Esophagus squamous epithelium (tissue), 5 donors: ENCODE measurements at regions not wholly inside any gene's neighbourhood (a gene's known extent, or its start where the extent isn't known, plus 50 kb on each side); places are given as distances from the start of the nearest gene placed in this dataset.
"Not testable (repeated sequence)": the region's sequence is repeated elsewhere in the genome, so short reads cannot be mapped to it uniquely, and the experiment has no call there.

Experiments used
- DNase-seq: peaks from one replicate; lab custom pipeline; 2025; lab: John Stamatoyannopoulos, UW
- H3K27ac ChIP-seq, 4 donors: fragments of 200-600 bp; sonication (generic); one replicate each; pipeline ENCODE4 v1.5.1; 2016 to 2019; ENCODE audit warnings: mild to moderate bottlenecking in 1 of 4
- H3K27me3 ChIP-seq, 4 donors: fragments of 200-600 bp; sonication (generic); 1 replicate in 3 of 4; 2 replicates in 1 of 4; pipeline versions ENCODE4 v1.5.1 to v1.6.0; 2017 to 2021; ENCODE audit warnings: antibody characterized with exemption in 1 of 4
- H3K36me3 ChIP-seq, 3 donors: fragments of 200-600 bp; sonication (generic); one replicate each; pipeline ENCODE4 v1.5.1; 2016 to 2019
- H3K4me1 ChIP-seq, 3 donors: fragments of 200-600 bp; sonication (generic); one replicate each; pipeline ENCODE4 v1.5.1; 2017 to 2019
- H3K4me3 ChIP-seq, 4 donors: fragments of 200-600 bp; sonication (generic); 1 replicate in 3 of 4; 2 replicates in 1 of 4; pipeline ENCODE4 v1.5.1; 2016 to 2019; ENCODE audit warnings: mild to moderate bottlenecking in 2 of 4, moderate library complexity in 1 of 4
- H3K9me3 ChIP-seq, 3 donors: fragments of 200-600 bp; sonication (generic); one replicate each; pipeline ENCODE4 v1.5.1; 2016 to 2019
- CTCF ChIP-seq, 6 experiments: fragments of 450-650 bp in 4 of 6; fragments of 200-600 bp in 2 of 6; sonication (generic) in 2 of 6; IDR thresholded peaks; one replicate each; pipeline ENCODE4 v1.5.1; 2016 to 2019; ENCODE audit warnings: antibody characterized with exemption in 6 of 6, mild to moderate bottlenecking in 4 of 6, moderate library complexity in 4 of 6
- POLR2A ChIP-seq, 4 donors: fragments of 450-650 bp; IDR thresholded peaks; one replicate each; pipeline ENCODE4 v1.6.1; 2017; ENCODE audit warnings: antibody characterized with exemption in 4 of 4, mild to moderate bottlenecking in 4 of 4, moderate library complexity in 3 of 4
- WGBS, 2 donors: methylation state at CpG; one replicate each; pipeline ENCODE4 v1.1.5; 2018; 5-methylcytosine and 5-hydroxymethylcytosine counted together
- intact Hi-C: fragments of 100-400 bp; cut with DNase I; formaldehyde crosslinking; loops from one replicate; pipeline ENCODE4 v1.15.0; 2022
- donor health status: DM: yes; HTN: yes; CAD: no.

- H3K27ac ChIP-seq, result no peak overlapping the region
- no peaks in the 10 kb centered on the region for H3K27me3 ChIP-seq
- no peak overlapping the region for H3K4me3 ChIP-seq
- WGBS, 2 donors, result 75 to 82% methylated on average over 3 of the region's 3 CpGs
- H3K4me1 ChIP-seq, result no peaks in the 10 kb centered on the region
- H3K9me3 ChIP-seq, result no peaks in the 10 kb centered on the region
- TF ChIP-seq CTCF (IDR thresholded peaks at IDR 0.05), result no peak
- no peak for DNase-seq
- intact Hi-C loops, result no loop called here
- H3K36me3 ChIP-seq, result no peaks in the 10 kb centered on the region
Measured at GRCh38 chr14:82915381-82915780, 1381.7 kb upstream of the SEL1L start.

- Histone ChIP-seq H3K9me3 (no peaks in the 10 kb centered on the region), H3K27me3 (no peaks in the 10 kb centered on the region), H3K36me3 (no peaks in the 10 kb centered on the region), H3K27ac (no peak overlapping the region), H3K4me1 (no peaks in the 10 kb centered on the region), H3K4me3 (no peak overlapping the region)
- intact Hi-C loops, result no loop called here
- TF ChIP-seq POLR2A (IDR thresholded peaks at IDR 0.05), result no peak
- TF ChIP-seq CTCF (IDR thresholded peaks at IDR 0.05), result no peak
- WGBS, 2 donors, result 77 to 80% methylated on average over 1 of the region's 1 CpG
- DNase-seq, result no peak
Measured at GRCh38 chr14:82935691-82936090, 1402.0 kb upstream of the SEL1L start.

GRCh38 chr14:82951171-82951570 is 1417.5 kb upstream of the SEL1L start:
- no peaks in the 10 kb centered on the region for H3K27me3 ChIP-seq
- no peak for DNase-seq
- intact Hi-C loops, result no loop called here
- no peaks in the 10 kb centered on the region for H3K36me3 ChIP-seq
- TF ChIP-seq CTCF (IDR thresholded peaks at IDR 0.05) (no peak), POLR2A (IDR thresholded peaks at IDR 0.05) (no peak)
- no peaks in the 10 kb centered on the region for H3K9me3 ChIP-seq
- H3K4me3 ChIP-seq, result no peak overlapping the region
- no peak overlapping the region for H3K27ac ChIP-seq
- no peaks in the 10 kb centered on the region for H3K4me1 ChIP-seq

GRCh38 chr14:82963756-82964155 is 1430.1 kb upstream of the SEL1L start:
- Histone ChIP-seq H3K4me3 (no peak overlapping the region), H3K27ac (no peak overlapping the region), H3K9me3 (no peaks in the 10 kb centered on the region), H3K4me1 (no peaks in the 10 kb centered on the region), H3K36me3 (no peaks in the 10 kb centered on the region), H3K27me3 (no peaks in the 10 kb centered on the region)
- no peak for DNase-seq
- no peak for TF ChIP-seq POLR2A (IDR thresholded peaks at IDR 0.05)
- TF ChIP-seq CTCF (IDR thresholded peaks at IDR 0.05), result no peak
- 79 to 89% methylated on average over 2 of the region's 2 CpGs for WGBS, 2 donors
- intact Hi-C loops, result no loop called here

- no peaks in the 10 kb centered on the region for H3K27me3 ChIP-seq
- H3K9me3 ChIP-seq, result no peaks in the 10 kb centered on the region
- 71 to 79% methylated on average over 5 of the region's 5 CpGs for WGBS, 2 donors
- H3K4me1 ChIP-seq, result no peaks in the 10 kb centered on the region
- no peaks in the 10 kb centered on the region for H3K36me3 ChIP-seq
- H3K27ac ChIP-seq, result no peak overlapping the region
- no peak for DNase-seq
- TF ChIP-seq CTCF (IDR thresholded peaks at IDR 0.05) (no peak), POLR2A (IDR thresholded peaks at IDR 0.05) (no peak)
- H3K4me3 ChIP-seq, result no peak overlapping the region
- intact Hi-C loops, result no loop called here
Measured at GRCh38 chr14:82987502-82988124, 1454.0 kb upstream of the SEL1L start.

GRCh38 chr14:82994547-82994946 is 1460.9 kb upstream of the SEL1L start:
- 86 to 90% methylated on average over 8 of the region's 8 CpGs for WGBS, 2 donors
- H3K36me3 ChIP-seq, DNase-seq, intact Hi-C loops, H3K27ac ChIP-seq, H3K4me3 ChIP-seq, H3K9me3 ChIP-seq, H3K4me1 ChIP-seq, H3K27me3 ChIP-seq: not testable (repeated sequence)
